H1 (cell line): ENCODE measurements at regions not wholly inside any gene's neighbourhood (a gene's known extent, or its start where the extent isn't known, plus 50 kb on each side); places are given as distances from the start of the nearest gene placed in this dataset.

ENCODE experiments used
- FOSL1 ChIP-seq: IDR thresholded peaks from 2 replicates; pipeline ENCODE4 v1.6.1; 2011; ENCODE audit warnings: mild to moderate bottlenecking, low read depth, low read length, moderate library complexity; ENCODE audit not compliant: insufficient read depth

DNA sequence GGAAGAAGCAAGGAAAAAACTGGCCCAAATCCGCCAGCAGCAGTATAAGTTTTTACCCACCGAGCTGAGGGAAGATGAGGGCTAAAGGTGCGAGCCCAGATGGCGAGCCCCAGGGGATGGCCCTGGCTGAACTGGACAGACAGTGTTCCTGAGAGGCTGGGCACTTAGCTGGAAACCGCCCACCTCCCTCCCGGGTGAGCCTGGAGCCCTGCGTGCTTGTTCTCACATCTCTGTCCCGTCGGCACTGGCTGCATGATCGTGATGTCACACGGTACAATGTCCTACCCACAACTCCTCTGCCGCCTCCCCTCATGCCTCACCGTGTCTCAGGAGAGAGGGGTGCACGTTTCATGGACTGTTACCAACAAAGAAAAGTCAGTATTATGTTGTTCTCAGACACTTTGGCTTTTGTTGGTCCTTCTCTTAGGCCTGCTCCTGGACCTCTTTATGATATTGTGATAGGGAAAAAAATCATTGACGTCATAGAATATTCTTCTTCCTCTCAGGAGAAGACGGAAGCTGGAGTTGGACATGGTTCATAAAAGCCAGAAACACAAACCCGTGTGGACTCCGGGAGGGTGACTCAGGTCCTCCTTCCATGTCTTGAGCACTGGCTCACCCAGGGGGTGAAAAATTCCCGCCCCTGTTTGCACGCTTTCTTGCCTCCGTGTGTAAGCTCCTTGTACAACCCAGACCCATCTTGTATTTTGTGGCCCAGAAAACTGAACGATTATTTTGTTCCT is 201.8 kb upstream of the TPM1 start (continued):
- no peak for TF ChIP-seq FOSL1
